Esophagus squamous epithelium (tissue), 5 donors: ENCODE measurements at regions not wholly inside any gene's neighbourhood (a gene's known extent, or its start where the extent isn't known, plus 50 kb on each side); places are given as distances from the start of the nearest gene placed in this dataset.

Experiments used
- DNase-seq: peaks from one replicate; lab custom pipeline; 2025; lab: John Stamatoyannopoulos, UW
- H3K27ac ChIP-seq, 4 donors: fragments of 200-600 bp; sonication (generic); one replicate each; pipeline ENCODE4 v1.5.1; 2016 to 2019; ENCODE audit warnings: mild to moderate bottlenecking in 1 of 4
- H3K27me3 ChIP-seq, 4 donors: fragments of 200-600 bp; sonication (generic); 1 replicate in 3 of 4; 2 replicates in 1 of 4; pipeline versions ENCODE4 v1.5.1 to v1.6.0; 2017 to 2021; ENCODE audit warnings: antibody characterized with exemption in 1 of 4
- H3K36me3 ChIP-seq, 3 donors: fragments of 200-600 bp; sonication (generic); one replicate each; pipeline ENCODE4 v1.5.1; 2016 to 2019
- H3K4me1 ChIP-seq, 3 donors: fragments of 200-600 bp; sonication (generic); one replicate each; pipeline ENCODE4 v1.5.1; 2017 to 2019
- H3K4me3 ChIP-seq, 4 donors: fragments of 200-600 bp; sonication (generic); 1 replicate in 3 of 4; 2 replicates in 1 of 4; pipeline ENCODE4 v1.5.1; 2016 to 2019; ENCODE audit warnings: mild to moderate bottlenecking in 2 of 4, moderate library complexity in 1 of 4
- H3K9me3 ChIP-seq, 3 donors: fragments of 200-600 bp; sonication (generic); one replicate each; pipeline ENCODE4 v1.5.1; 2016 to 2019
- CTCF ChIP-seq, 6 experiments: fragments of 450-650 bp in 4 of 6; fragments of 200-600 bp in 2 of 6; sonication (generic) in 2 of 6; IDR thresholded peaks; one replicate each; pipeline ENCODE4 v1.5.1; 2016 to 2019; ENCODE audit warnings: antibody characterized with exemption in 6 of 6, mild to moderate bottlenecking in 4 of 6, moderate library complexity in 4 of 6
- POLR2A ChIP-seq, 4 donors: fragments of 450-650 bp; IDR thresholded peaks; one replicate each; pipeline ENCODE4 v1.6.1; 2017; ENCODE audit warnings: antibody characterized with exemption in 4 of 4, mild to moderate bottlenecking in 4 of 4, moderate library complexity in 3 of 4
- WGBS, 2 donors: methylation state at CpG; one replicate each; pipeline ENCODE4 v1.1.5; 2018; 5-methylcytosine and 5-hydroxymethylcytosine counted together
- intact Hi-C: fragments of 100-400 bp; cut with DNase I; formaldehyde crosslinking; loops from one replicate; pipeline ENCODE4 v1.15.0; 2022
- donor health status: DM: yes; HTN: yes; CAD: no.

GRCh38 chrX:26670521-26670920 lies 454.6 kb downstream of the MAGEB5 start:
- TF ChIP-seq CTCF (IDR thresholded peaks at IDR 0.05): no peak
- no peak for TF ChIP-seq POLR2A (IDR thresholded peaks at IDR 0.05)
- Histone ChIP-seq H3K27me3 (no peaks in the 10 kb centered on the region), H3K4me1 (no peaks in the 10 kb centered on the region), H3K9me3 (no peaks in the 10 kb centered on the region), H3K27ac (no peak overlapping the region), H3K4me3 (no peak overlapping the region), H3K36me3 (no peaks in the 10 kb centered on the region)
- intact Hi-C loops: no loop called here
- no peak for DNase-seq
- 14 to 38% methylated on average over 1 of the region's 1 CpG for WGBS, 2 donors

- H3K9me3 ChIP-seq: no peaks in the 10 kb centered on the region
- no peaks in the 10 kb centered on the region for H3K4me1 ChIP-seq
- intact Hi-C loops: no loop called here
- 79% methylated on average over 3 of the region's 3 CpGs for WGBS, 2 donors
- no peak overlapping the region for H3K4me3 ChIP-seq
- no peaks in the 10 kb centered on the region for H3K27me3 ChIP-seq
- DNase-seq: no peak
- no peak overlapping the region for H3K27ac ChIP-seq
- H3K36me3 ChIP-seq: no peaks in the 10 kb centered on the region
- no peak for TF ChIP-seq CTCF (IDR thresholded peaks at IDR 0.05)
- no peak for TF ChIP-seq POLR2A (IDR thresholded peaks at IDR 0.05)
Measured at GRCh38 chrX:26664919-26665318, 448.9 kb downstream of the MAGEB5 start.

GRCh38 chrX:26653050-26653449 lies 437.1 kb downstream of the MAGEB5 start:
- H3K27ac ChIP-seq: no peak overlapping the region
- H3K9me3 ChIP-seq: peaks cover 0 to 20% (median 0%) of the 10 kb centered on the region in 3 donors
- no peak for DNase-seq
- intact Hi-C loops: no loop called here
- WGBS, 2 donors: 74% methylated on average over 2 of the region's 2 CpGs; no CpG with 5 or more reads in 1 of the 2 donors
- H3K36me3 ChIP-seq: no peaks in the 10 kb centered on the region
- H3K27me3 ChIP-seq: no peaks in the 10 kb centered on the region
- H3K4me1 ChIP-seq: no peaks in the 10 kb centered on the region
- TF ChIP-seq CTCF (IDR thresholded peaks at IDR 0.05) (no peak), POLR2A (IDR thresholded peaks at IDR 0.05) (no peak)
- no peak overlapping the region for H3K4me3 ChIP-seq

- Histone ChIP-seq H3K4me1 (no peaks in the 10 kb centered on the region), H3K36me3 (no peaks in the 10 kb centered on the region), H3K4me3 (no peak overlapping the region), H3K9me3 (peaks cover 0 to 20% (median 0%) of the 10 kb centered on the region in 3 donors), H3K27me3 (no peaks in the 10 kb centered on the region), H3K27ac (no peak overlapping the region)
- TF ChIP-seq CTCF (IDR thresholded peaks at IDR 0.05) (peak in 1 of 6 experiments; percentile 11), POLR2A (IDR thresholded peaks at IDR 0.05) (no peak)
- intact Hi-C loops: no loop called here
- no peak for DNase-seq
Measured at GRCh38 chrX:26651755-26652154, 435.8 kb downstream of the MAGEB5 start.

GRCh38 chrX:26649534-26649933 lies 433.6 kb downstream of the MAGEB5 start:
- Histone ChIP-seq H3K36me3 (no peaks in the 10 kb centered on the region), H3K27ac (no peak overlapping the region), H3K4me1 (no peaks in the 10 kb centered on the region), H3K4me3 (no peak overlapping the region), H3K9me3 (peaks cover 0 to 20% (median 0%) of the 10 kb centered on the region in 3 donors), H3K27me3 (no peaks in the 10 kb centered on the region)
- WGBS, 2 donors: 28 to 47% methylated on average over 3 to 7 of the region's 7 CpGs
- intact Hi-C loops: no loop called here
- peak in 1 of 6 experiments; percentile 36 for TF ChIP-seq CTCF (IDR thresholded peaks at IDR 0.05)
- TF ChIP-seq POLR2A (IDR thresholded peaks at IDR 0.05): no peak
- DNase-seq: no peak
